ENCODE measurements at regions not wholly inside any gene's neighbourhood (a gene's known extent, or its start where the extent isn't known, plus 50 kb on each side); places are given as distances from the start of the nearest gene placed in this dataset.
"Not testable (repeated sequence)": the region's sequence is repeated elsewhere in the genome, so short reads cannot be mapped to it uniquely, and the experiment has no call there.

DNA sequence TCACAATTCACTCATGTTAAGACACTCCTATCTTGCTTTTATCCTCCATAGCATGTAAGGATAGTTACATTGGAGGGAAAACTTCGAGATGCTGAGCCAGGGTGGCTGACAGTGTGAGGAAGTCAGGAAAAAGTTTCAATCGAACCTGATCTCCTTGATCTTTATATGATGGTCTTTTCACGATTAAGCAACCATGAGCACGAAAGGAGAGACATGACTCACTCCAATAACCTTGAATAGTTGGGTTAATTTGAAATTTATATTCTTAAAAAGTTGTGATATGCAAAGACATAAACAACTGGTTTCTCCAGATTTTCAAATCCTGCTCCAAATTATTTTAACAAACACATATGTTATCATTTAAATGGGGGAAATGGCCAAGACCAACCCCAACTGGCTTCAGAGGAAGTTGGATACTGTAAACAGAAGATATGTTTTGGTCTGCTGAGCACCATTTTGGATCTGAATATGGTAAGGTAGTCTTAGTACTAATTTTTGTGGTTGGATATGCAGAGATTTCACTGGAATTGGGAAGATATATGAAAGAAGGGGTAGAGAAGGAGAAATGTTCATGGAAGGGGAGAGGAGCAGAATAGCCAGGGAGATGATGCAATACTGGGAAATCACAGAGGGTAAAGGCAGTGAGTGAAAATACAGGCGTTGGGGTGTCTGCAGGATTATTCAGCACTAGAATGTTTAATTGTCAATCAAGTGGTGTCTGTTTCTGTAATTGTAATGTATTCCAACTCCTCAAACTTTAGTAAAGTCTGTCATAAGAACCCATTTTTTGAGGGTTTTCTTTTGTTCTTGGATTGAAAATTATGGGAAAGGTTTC, 185.2 kb upstream of the SLC38A2 start:
- in situ Hi-C loops (cut with MboI; ENCODE audit: low pct_unique_long_range_greater_than_20kb, low sequenced_read_pairs) = no loop called here
- no peak for DNase-seq

DNA sequence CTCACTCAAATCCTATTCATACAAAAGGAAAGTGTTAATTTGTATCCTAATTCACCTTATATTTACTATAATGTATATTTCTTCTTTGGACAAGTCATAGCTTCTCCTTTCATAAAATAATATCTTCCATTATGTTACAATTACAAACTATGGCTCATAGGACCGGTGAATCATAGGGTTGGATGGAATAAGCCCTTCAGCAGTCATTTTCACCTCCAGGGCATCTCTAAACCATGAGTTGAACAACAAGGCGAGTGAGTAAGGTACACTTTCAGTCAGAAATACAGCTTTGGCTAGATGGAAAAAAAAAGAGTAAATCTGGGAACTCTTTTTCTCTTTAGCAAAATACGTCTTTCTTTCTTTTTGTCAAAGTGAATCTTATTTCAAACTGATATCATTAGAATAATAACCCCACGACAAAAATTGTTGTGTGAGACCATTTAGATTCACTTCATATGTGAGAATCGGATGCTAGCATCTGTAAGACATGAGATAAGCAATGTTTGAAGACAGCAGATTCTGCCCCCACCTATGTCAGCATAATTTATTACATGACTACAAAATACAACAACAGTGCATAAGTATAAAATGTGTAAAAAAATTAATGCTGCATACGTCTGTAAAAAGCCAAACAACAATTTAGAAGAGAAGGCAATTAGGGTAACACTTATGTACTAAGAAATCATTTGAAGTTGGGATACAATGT, 184.4 kb upstream of the SLC38A2 start:
- DNase-seq = no peak
- in situ Hi-C loops (cut with MboI; ENCODE audit: low pct_unique_long_range_greater_than_20kb, low sequenced_read_pairs) = no loop called here

DNA sequence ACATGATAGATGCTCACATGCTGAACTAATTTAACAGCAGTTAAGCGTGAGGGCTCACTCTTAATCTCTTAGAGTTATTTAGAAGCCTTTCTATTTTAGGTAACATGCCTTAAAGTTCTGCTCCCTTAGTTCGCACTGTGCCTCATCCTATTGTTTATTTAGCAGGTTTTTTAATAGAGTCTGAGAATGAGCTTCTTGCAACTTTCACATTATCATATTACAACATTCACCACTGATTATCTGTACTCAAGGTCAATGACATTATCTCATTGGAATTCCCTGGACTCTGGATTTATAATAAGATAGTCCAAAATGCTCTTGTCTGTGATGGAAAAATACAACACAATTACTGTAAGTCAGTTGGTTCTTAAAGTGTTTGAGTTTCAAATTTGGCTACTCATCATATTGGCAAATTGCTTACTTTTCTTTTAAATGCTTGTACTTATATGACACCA, 183.6 kb upstream of the SLC38A2 start:
- DNase-seq = no peak

DNA sequence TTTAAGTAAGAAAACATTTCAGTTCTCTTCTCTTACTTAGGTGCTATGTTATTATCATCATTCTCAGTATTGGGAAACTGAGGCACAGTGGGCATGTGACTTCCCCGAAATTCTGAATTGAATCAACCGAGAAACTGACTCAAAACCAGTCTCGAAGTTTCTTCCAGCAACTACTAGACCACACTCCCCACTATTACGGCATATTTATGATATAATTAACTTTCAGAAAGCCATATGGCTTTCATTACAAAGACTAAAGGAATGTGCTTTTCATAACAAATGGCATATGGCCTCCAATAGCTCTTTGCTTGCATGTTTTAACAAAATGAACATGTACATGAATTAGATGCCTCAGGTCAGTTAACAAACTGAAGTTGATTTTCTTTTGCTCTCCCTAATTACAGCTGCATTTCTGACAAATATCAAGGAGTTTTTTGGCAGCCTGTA, 182.9 kb upstream of the SLC38A2 start:
- no peak for DNase-seq
- in situ Hi-C loops (cut with MboI; ENCODE audit: low pct_unique_long_range_greater_than_20kb, low sequenced_read_pairs) = no loop called here

More for the DNA sequence above, 183.6 kb upstream of the SLC38A2 start:
- in situ Hi-C loops (cut with MboI; ENCODE audit: low pct_unique_long_range_greater_than_20kb, low sequenced_read_pairs) = no loop called here

DNA sequence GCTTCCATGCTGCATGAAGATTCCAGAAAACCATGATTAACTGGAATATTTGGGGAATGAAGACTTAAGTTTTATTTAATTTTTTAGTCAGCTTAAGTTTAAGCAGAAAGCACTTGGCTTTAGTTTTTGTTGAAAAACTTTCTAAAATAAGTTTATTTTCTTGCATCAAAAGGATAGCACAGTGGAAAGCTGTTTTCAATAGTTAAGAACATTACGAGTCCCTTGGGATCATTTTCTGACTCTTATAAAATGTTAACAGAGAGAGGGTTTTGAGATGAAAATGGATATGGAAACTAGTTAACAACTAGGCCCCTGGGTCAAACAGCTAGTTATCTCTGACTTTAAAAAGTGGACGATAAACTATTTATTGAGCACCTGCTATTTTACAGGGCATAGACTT, 181.9 kb upstream of the SLC38A2 start:
- no peak for DNase-seq
- in situ Hi-C loops (cut with MboI; ENCODE audit: low pct_unique_long_range_greater_than_20kb, low sequenced_read_pairs) = no loop called here

DNA sequence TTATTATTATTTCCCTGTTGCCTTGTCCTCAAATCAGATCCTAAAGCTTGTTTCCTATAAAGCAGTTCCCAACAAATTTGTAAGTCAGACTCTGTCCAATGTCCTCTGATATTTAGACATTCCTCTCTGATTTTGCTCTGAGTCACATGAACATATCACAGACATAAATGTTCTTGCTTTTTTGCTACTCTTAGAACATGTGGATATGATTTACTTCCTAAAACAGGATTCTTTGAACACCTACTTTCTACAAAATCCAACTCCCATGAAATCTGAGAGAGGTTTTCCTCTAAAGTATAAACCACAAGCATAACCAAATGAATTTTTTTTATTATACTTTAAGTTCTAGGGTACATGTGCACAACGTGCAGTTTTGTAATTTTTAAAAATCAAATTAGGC, 181.3 kb upstream of the SLC38A2 start:
- DNase-seq = no peak
- in situ Hi-C loops (cut with MboI; ENCODE audit: low pct_unique_long_range_greater_than_20kb, low sequenced_read_pairs) = no loop called here

DNA sequence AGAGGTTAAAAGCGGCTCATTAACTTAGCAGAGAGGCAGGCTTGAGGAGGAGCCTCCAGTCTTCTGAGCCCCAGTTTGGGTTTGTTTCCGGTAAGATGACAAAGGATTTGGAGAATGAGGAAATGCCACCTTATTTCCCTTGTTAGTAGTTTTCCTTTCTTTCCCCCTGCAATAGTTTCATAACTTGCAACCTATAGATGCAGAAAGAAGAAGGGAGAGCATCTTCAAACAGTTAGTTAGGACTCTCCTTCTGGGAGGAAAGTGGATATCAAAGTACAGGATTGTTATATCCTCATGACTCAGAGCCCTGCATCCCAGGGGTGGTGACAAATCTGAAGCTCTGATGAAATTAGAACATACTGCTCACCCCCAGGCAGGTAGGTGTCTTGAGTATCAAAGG, 180.7 kb upstream of the SLC38A2 start:
- no peak for DNase-seq
- in situ Hi-C loops (cut with MboI; ENCODE audit: low pct_unique_long_range_greater_than_20kb, low sequenced_read_pairs) = no loop called here

DNA sequence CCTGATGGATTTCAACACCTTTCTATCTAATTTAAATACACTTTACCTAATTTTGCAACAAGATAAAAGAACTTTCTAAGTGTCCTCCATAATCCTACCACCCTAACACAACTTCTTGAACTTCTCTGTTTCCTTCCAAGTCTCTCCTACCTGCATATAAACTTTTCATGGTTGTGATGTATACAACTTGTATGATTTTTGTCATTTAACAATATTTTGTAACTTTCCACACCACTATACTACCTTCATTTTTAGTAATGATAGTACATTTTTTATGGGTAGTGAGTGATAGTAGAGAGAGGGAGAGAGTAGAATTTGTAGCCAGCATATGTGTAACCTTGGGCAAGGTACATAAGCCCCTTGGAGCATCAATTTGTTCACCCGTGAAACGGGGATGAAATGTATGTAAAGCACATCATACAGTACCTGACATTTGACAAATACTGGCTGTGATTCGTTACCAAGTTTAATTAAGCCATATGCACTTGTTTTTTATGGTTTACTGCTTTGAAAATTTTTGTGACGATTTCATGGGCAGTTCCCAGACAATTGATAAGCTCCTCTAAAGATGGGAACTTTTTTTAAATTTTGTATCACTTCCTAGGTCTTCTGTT, 177.8 kb upstream of the SLC38A2 start:
- in situ Hi-C loops (cut with MboI; ENCODE audit: low pct_unique_long_range_greater_than_20kb, low sequenced_read_pairs) = no loop called here
- no peak for DNase-seq

DNA sequence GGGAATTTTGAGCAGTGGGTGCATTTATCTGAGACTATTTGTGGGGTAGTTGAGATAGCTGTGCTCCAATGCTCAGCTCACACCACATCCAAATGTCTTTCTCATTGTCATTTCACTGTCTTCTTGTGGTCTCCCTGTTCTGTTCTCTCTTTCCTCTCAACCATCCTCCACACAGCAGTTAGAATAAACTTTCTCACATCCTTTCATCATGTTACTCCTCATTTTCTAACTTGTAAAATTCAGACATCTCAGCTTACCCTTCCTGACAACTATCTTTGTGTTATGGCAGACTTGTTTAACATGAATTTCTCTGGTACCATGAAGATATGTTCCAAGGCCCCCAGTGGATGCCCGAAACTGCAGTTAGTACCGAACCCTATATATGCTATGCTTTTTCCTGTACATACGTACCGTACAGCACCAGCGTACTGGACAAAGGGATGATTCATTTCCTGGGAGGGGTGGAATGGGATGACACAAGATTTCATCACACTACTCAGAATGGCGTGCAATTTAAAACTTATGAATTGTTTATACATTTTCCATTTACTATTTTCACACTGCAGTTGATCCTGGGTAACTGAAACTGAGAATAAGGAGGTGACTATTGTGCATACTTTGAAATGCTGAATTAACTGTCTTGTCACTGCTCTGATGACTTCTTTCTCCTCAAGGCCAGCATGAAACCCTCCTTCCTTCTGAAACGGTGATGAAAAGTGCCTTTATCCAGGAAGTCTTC, 177.1 kb upstream of the SLC38A2 start:
- in situ Hi-C loops (cut with MboI; ENCODE audit: low pct_unique_long_range_greater_than_20kb, low sequenced_read_pairs) = no loop called here
- peak; percentile 34 for DNase-seq

DNA sequence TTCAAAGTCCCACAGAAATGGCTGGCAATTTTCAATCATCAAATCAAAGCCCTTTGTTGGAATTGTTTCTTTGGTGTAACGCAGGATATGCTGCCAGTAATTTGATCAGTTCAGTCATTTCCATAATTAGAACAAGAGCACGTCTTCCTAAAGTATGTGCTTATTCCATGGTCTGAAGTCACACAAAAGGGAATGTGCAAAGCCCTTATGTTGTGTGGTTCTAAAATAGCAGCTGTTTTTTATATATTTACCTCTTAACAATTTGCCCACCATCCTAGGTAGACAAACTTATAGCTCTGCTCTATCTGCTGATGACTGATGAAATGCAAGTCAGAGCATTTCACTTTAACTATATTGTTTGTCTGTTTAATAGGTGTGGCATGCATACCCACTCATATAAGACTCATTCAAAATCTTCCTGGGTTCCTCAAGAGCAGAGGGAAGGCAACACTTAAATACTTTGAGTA, 176.1 kb upstream of the SLC38A2 start:
- no peak for DNase-seq
- in situ Hi-C loops (cut with MboI; ENCODE audit: low pct_unique_long_range_greater_than_20kb, low sequenced_read_pairs) = no loop called here

DNA sequence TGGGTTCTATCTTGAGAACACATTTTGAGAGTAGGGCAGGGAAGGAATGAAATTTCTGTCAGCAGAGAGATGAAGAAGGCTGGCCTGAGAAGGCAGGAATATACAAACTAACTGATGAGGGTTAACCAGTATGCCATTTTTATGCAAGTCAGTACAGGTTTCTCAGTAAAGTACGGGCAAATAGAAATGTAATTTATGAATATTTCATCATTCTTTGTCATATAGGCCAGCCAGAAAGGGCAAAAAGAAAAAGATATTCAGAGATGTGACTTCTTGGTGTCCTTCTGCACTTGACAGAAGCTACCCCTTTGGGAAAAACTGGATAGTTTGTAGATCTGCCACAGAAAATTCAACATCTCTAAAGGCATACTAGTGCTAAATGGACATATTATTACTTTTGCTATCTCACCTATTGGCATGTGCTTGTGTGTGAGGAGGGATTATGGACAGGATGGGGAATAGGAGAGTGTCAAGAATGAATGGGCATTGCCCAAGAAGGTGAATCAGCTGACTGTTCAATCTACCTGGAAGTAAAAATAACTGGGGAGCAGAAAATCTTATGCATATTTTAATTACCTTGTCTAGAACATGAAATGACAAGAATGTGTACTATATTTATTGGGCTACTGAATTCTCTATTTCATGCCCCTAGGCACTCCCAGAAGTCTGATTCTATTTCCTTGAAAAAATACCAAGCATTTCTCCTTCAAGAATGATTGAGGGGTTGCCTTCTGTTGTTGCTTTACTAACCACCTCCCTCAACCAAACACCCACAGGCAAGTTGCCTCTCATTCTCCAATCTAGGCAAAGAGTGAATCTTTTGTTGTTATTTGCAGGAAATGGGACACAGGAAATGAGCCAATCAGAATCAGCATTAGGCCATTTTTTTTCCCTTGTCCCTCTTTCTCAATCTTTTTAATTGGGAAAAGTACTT, 175.1 kb upstream of the SLC38A2 start:
- in situ Hi-C loops (cut with MboI; ENCODE audit: low pct_unique_long_range_greater_than_20kb, low sequenced_read_pairs) = no loop called here
- DNase-seq = no peak

DNA sequence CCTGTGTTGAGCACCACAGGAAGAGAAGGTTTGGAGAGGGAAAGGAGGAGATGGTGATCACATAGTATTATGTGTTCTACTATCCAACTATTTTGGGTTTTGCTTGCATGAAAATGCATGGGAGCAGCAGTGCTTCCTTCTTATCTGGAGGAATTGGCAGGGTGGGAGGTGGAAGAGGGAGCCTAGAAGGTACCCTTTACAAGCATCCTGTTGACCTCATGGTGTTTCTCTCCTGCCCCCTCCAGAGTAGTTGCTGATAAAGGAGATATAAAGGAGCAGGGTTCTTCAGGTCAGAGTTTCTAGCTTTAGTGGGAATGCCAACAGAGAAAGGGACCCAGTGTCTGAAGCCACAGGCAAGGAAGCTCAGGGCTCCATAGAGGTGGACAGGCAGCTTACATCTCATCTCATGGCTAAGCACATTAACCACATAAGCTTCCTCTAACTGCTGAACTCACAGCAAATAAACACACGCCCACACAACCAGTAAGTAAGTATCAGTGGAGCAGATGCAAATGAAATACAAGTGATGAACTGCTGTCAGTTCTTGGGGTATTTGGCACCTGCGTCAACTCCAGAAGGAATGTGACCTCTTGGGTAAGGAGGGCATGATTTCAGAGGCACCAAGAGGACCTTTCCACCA, 174.2 kb upstream of the SLC38A2 start:
- in situ Hi-C loops (cut with MboI; ENCODE audit: low pct_unique_long_range_greater_than_20kb, low sequenced_read_pairs) = no loop called here
- peak; percentile 19 for DNase-seq

DNA sequence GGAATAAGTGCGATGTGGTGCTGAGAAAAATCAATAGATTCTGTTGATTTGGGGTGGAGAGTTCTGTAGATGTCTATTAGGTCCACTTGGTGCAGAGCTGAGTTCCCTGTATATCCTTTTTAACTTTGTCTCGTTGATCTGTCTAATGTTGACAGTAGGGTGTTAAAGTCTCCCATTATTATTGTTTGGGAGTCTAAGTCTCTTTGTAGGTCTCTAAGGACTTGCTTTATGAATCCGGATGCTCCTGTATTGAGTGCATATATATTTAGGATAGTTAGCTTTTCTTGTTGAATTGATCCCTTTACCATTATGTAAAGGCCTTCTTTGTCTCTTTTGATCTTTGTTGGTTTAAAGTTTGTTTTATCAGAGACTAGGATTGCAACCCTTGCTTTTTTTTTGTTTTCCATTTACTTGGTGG, 170.8 kb upstream of the SLC38A2 start:
- DNase-seq; in situ Hi-C loops (cut with MboI; ENCODE audit: low pct_unique_long_range_greater_than_20kb, low sequenced_read_pairs): not testable (repeated sequence)

DNA sequence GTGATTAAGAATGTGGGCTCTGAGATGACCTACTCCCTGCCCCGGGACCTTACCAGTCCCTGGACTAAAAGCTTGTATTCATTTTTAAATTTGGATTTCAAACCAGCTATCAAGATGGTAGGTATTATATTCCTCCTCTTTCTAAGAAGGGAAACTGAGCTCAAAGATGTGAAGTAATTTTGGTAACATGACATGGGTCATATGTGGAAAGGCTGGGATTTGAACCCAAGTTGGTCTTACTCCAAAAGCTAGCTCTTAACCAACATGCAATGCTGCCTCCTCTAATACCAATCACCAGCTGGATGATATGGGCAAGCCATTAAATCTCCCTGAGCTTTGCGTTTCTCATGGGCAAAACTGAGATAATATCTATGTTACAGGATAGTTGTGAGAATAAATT, 166.4 kb upstream of the SLC38A2 start:
- DNase-seq = no peak
- in situ Hi-C loops (cut with MboI; ENCODE audit: low pct_unique_long_range_greater_than_20kb, low sequenced_read_pairs) = no loop called here

DNA sequence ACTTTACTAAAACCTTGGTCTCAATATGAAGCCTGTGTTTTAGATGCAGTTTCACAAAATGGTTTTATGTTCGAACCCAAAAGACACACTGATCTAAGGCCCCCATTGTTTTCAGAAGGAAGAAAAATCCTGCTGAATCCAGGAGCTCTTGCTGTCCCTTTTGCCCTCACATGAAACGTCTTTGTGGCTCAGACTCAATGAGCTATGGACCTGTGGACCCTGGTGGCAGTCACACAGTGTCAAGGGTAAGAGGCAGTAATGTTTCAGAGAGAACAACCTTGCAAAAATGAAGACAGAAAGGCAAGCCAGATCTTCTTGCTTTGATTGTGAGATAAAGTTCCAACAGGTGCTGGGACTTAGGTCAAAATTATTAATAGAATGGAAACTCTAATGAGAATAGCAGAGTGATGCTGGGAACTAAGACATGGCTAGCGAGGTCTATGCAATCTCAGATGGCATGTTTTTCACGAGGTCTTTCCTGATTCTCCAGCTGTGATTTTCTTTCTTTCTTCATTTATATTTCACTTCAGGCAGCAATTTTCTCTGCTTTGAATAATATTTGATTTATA, 164.9 kb upstream of the SLC38A2 start:
- no peak for DNase-seq
- in situ Hi-C loops (cut with MboI; ENCODE audit: low pct_unique_long_range_greater_than_20kb, low sequenced_read_pairs) = no loop called here

DNA sequence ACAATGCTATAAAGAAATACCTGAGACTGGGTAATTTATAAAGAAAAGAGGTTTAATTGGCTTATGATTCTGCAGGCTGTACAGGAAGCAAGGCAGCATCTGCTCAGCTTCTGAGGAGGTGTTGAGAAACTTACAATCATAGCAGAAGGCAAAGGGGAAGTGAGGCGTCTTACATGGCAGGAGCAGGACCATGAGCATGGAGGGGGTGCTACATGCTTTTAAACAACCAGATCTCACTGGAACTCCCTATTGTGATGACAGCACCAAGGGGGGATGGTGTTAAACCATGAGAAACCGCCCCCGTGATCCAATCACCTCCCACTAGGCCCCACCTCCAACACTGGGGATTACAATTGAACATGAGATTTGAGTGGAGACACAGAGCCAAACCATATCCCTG, 163.7 kb upstream of the SLC38A2 start:
- in situ Hi-C loops (cut with MboI; ENCODE audit: low pct_unique_long_range_greater_than_20kb, low sequenced_read_pairs) = not testable (repeated sequence)
- DNase-seq = peak; percentile 67

DNA sequence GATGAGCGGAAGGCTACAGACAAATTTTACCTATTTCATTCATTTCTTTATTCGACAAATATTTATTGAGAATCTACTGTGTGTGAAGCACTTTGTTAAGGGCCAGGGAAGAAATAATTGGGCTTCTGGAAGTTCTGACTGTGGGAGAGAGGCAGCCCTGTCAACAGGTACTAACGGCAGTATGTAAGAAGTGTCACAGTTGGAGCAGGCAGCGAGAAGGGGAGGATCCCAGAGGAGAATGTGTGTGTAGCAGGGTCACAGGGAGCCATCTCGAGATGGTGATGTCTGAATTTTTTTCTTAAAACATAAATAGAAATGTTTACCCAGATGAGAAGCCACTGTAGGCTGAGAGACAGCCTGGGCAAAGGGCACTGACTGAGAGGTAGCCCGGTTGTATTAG, 163.3 kb upstream of the SLC38A2 start:
- in situ Hi-C loops (cut with MboI; ENCODE audit: low pct_unique_long_range_greater_than_20kb, low sequenced_read_pairs) = no loop called here
- no peak for DNase-seq

DNA sequence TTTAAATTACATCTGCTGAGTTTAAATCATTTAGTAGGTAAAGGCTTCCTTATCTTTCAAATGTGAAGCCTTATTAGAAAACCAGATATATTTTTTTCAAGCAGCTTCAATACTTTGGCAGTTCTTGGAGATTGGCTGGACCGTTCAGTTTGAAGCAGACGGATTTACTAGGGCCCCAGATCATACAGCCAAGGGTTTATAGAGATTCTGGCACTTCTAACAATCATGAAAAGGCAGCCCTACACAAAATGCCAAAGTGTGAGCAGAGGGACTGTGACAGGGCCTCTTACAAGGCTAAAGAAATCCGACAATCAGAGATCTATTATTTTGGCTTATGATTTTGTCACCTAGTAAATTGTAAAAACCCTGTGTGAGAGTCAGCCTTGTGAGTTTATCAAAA, 162.8 kb upstream of the SLC38A2 start:
- in situ Hi-C loops (cut with MboI; ENCODE audit: low pct_unique_long_range_greater_than_20kb, low sequenced_read_pairs) = no loop called here
- no peak for DNase-seq
